NCI-H2196 (cell line): ENCODE measurements at regions not wholly inside any gene's neighbourhood (a gene's known extent, or its start where the extent isn't known, plus 50 kb on each side); places are given as distances from the start of the nearest gene placed in this dataset.

Source experiments
- DNase-seq: peaks from one replicate; lab custom pipeline; 2025; ENCODE audit not compliant: unreplicated experiment; lab: John Stamatoyannopoulos, UW

DNA sequence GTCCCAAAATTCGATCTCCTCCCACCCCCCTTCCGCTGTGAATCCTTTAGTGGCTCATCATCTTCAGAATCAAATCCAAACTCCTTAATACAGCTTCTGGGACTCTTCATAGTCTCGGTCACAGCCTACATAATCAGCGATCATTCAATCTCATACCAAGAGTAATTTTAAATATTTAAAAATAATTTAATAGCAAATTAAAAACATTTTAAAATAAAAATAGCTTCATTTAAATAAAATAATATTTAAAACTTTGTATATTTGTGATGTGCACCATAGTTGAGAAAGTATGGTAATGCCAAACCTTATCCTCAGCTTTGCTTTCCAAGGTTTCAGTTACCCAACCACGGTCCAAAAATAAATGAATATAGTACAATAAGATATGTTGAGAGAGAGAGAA is 70.0 kb upstream of the NR3C1 start:
- DNase-seq, result no peak

DNA sequence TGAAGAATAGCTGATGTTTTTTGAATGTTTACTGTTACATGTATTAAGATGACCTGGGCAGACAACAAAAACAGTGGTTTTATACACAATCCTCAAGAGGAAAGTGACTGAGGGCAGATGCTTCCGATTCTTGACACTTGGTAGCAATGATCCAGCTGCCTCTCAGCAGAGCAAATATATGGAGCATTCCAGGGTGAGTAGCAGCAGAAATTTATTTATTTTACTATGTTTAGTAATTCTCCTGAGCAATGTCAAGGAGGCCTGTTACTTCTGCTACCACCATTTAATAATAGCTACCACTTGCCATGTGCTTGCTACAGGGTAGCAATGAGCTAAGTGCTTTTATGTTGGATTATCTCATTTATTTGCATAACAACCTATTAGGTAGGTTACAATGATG is 69.1 kb upstream of the NR3C1 start:
- no peak for DNase-seq

DNA sequence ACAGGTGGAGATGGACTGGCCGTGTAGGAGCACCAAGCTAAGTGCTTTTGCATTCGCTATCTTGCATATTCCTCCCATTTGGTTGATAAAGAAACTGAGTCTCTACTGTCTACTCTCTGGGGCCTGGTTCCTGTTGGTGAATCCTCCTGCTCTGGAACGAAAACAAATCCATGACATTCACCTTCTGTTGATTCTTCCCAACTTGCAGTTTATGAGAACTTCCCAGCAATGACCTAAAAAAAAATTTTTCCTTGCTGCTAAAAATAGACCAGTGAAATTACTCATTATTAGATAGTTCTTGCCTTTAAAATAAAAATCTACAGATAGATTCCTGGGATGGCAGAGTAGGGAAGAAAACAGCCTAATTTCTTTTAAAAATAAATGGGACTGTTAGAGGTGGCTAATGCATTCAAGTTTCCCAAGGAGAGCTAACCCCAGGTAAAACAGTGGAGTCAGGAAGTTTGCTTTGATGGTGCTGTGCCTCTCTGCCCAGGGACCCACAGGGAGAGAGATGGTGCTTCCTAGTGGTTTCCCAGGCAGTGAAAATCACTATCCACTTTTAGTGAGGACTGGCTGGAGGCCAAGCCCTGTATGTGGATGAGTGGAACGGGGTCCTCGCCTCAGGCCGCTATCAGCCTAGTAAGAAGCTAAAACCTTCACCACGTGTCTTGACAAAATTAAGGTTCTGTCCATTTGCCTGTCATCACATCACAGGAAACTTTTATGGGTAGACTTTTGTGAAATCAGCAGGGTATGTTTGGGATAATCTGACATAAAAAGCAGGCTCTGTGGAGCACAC is 68.4 kb upstream of the NR3C1 start:
- DNase-seq, result no peak

DNA sequence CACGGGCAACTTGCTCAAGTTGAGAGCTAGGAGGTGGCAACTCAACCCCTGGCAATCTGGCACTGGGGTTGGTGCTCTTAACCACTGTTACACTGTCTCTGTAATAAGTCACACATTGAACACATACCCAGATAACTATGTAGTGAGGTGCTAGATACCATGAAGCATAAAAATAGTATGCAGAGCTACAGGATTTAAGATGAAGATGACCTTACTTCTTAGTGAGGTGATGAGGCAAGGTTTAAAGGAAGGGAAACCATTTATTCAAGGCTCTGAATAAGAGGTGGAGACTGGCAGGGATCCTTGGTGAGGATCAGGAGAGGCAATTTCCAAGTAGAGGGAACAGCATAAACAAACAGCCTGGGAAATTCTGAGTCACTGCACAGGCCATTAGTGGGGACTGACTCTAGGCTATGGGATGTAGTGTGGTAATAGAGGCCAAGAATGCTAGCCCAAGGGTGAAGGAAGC is 67.6 kb upstream of the NR3C1 start:
- no peak for DNase-seq

DNA sequence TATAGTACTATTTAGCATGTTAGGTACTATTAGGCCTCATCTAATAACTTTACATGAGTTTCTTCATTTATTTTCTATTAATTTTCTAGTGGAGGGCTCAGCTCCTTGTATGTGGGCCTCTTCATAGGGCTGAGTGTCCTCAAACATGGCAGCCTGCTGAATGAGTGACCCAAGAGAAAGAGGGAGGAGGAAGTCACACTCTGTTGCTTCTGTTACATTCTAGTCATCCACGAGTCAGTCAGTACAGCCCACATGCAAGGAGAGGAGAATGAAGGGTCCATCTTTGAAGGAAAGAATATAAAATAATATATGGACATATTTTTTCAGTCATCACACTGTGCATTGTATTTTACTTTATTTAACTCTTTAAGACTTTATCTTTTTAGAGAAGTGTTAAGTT is 66.6 kb upstream of the NR3C1 start:
- no peak for DNase-seq

DNA sequence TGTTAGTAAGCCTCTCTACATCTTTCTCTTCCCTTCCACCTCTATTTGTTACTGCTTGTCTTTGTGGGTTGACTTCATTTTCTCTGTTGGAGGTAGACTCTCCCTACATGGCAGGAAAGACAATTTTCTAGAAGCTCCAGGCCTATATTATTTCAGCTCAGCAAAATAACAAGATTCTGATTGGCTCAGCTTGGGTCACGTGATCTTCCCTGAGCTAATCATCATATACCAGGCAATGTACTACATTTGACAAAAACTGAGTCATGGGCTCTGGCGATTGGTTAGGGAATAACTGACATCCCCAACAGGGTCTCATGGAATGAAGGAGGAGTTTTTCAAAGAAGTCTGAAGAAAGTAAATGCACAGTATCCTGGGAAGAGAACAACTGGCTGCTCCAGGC is 65.6 kb upstream of the NR3C1 start:
- no peak for DNase-seq

DNA sequence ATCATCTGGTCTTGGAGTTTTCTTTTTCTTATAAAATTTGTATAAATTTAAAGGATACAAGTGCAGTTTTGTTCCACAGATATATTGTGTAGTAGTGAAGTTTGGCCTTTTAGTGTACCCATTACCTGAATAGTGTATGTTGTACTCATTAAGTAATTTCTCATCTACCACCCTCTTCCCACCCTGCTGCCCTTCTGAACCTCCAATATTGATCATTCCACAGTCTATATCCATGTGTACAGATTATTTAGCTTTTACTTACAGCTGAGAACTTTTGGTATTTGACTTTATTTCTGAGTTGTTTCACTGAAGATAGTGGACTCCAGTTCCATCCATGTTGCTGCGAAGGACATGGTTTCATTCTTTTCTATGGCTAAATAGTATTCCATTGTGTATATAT is 63.1 kb upstream of the NR3C1 start:
- no peak for DNase-seq

DNA sequence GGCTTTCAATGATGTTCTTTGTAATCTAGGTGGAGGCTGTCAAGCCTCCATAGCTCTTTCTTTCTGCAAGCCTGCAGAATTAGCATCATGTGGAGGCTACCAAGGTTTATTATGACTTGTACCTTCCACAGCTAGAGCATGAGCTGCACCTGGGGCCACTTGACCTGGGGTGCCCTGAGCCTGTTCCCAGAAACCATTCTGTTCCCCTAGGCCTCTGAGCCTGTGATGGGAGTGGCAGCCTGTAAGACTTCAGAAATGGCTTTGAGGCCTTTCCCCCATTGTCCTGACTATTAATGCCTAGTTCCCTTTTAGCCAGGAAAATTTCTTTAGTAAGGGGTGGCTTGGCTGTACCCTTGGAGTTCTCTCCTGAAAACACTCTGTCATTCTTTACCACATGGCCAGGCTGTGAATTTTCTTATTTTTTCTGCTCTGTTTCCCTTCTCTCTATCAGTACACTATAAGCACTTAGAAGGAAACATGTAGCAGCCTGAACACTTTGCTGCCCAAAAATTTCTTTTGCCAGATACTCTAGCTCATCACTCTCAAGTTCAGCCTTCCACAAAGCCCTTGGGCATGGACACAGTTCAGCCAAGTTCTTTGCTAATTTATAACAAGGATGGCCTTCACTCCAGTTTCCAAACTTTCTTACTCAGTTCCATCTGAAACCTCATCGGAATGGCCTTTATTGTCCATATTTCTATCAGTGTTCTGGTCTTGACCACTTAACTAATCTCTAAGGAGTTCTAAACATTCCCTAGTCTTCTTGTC is 61.4 kb upstream of the NR3C1 start:
- DNase-seq, result no peak

DNA sequence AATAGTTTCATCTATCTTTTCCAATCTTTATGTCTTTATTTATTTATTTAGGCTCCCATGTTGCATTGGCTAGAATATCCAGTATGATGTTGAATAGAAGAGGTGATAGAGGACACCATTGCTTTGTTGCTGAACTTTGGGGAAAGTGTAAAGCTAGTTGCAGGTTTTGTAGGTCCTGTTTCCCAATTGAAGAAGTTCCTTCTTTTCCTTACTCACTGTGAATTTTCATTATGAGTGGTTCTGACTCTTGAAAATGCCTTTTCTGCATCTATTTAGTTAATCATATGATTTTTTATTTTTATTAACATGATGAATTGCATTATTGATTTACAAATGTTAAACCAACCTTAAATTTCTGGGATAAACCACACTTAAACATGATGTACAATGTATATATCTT is 58.9 kb upstream of the NR3C1 start:
- no peak for DNase-seq

DNA sequence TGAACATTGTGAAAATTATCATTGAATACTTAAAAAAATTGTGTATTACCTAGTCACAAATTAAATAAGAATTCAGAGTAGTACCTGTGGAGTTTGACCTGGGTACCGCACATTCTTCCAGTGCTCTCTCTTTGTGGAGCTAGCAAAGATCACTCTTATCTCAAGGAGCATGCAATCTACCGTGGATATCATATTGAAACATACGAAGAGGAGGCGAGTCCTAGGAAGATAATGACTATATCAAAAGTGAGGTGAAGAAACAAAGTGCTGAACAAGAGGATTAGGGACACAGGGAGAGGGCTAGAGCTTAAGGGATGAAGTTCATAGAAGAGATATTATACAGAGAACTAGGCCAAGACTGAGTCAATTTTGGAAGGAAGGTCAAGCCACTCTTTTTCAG is 55.9 kb upstream of the NR3C1 start:
- DNase-seq, result no peak

DNA sequence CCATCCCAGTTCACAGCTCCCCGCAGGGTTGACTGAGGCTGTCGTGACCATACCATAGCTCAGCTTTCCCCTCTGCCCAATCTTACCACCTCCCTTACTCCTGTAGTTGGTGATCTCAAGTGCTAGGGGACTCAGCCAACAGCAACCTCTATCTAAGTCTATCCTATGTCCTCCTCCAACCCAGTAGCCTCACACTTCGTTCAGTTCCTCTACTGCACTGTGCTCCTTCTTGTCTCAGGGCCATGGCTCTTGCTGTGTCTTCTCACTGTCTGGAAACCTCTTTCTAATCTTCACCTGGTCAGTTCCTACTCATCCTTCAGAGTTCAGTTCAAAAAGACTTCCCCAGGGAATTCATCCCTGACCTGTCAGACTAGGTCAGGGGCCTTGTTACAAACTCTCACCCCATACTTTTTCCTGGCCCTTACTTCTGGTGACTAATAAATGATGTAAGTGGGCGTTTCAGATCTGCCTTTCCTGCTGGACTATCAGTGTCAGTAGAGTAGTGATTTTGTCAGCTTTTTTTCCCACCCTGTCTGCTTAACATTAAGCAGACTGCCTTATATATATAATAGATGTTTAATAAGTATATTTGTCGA is 53.6 kb upstream of the NR3C1 start:
- DNase-seq, result no peak

DNA sequence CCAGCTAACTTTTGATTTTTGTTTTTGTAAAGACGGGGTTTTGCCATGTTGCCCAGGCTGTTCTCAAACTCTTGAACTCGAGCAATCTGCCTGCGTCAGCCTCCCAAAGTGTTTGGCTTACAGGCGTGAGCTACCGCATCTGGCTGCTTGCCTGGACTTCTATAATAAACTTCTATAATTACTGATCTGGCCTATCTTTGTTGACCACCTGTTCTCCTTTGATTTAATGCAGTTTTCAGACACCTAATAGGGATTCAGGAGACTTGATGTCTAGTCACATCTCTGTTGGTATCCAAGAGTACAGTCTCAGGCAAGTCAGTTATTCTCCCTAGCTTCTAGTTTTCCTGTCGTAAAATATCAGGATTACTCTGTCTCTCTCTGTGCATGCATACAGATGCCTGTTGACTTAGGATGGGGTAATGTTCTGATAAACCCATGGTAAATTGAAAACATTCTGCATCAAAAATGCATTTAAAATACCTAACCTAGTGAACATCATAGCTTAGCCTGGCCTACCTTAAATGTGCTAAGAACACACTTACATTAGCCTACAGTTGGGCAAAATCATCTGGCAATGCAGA is 51.5 kb upstream of the NR3C1 start:
- DNase-seq, result no peak

DNA sequence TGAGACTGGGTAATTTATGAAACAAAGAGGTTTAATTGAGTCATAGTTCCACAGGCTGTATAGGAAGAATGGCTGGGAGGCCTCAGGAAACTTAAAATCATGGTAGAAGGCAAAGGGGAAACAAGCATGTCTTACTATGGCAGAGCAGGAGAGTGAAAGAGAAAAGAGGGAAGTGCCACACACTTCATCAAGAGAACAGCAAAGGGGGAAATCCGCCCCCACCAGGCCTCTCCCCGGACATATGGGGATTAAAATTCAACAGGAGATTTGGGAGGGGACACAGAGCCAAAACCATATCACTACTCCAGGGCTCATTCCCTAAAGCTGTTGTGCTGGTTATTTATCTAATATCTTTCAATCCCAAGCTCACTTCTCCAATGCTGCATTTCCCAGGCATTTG is 50.2 kb upstream of the NR3C1 start:
- no peak for DNase-seq
